ENCODE measurements at regions not wholly inside any gene's neighbourhood (a gene's known extent, or its start where the extent isn't known, plus 50 kb on each side); places are given as distances from the start of the nearest gene placed in this dataset.

DNA sequence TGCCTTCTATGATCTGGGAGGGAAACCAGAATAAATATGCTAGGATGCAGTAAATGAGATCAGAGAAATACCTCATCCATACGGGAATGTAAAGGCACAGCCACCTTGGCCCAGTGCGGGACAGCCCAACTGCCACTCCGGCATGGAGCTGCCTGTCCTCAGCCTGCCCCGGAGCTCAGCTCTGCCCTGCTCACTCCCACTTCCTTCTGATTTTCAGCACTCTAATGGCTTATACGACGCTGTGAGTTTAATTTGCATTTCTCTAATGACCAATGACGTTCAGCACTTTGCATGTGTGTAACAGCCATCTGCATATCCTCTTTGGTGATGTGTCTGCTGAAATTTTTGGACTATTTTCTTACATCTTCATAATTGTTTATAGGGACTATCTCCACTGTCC lies 172.5 kb upstream of the RAB6C start:
- TF ChIP-seq, protein P1, sequence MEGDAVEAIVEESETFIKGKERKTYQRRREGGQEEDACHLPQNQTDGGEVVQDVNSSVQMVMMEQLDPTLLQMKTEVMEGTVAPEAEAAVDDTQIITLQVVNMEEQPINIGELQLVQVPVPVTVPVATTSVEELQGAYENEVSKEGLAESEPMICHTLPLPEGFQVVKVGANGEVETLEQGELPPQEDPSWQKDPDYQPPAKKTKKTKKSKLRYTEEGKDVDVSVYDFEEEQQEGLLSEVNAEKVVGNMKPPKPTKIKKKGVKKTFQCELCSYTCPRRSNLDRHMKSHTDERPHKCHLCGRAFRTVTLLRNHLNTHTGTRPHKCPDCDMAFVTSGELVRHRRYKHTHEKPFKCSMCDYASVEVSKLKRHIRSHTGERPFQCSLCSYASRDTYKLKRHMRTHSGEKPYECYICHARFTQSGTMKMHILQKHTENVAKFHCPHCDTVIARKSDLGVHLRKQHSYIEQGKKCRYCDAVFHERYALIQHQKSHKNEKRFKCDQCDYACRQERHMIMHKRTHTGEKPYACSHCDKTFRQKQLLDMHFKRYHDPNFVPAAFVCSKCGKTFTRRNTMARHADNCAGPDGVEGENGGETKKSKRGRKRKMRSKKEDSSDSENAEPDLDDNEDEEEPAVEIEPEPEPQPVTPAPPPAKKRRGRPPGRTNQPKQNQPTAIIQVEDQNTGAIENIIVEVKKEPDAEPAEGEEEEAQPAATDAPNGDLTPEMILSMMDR (conservative IDR thresholded peaks at IDR 0.05; ENCODE audit: low read depth, low read length): no peak
- no peak for TF ChIP-seq EZH2 (IDR thresholded peaks at IDR 0.05; ENCODE audit: low read length, unreplicated experiment)
- TF ChIP-seq EZH2phosphoT487 (IDR thresholded peaks at IDR 0.05; ENCODE audit: borderline replicate concordance, low read length): no peak
